Glutamatergic neuron (in vitro differentiated cells): ENCODE measurements at regions not wholly inside any gene's neighbourhood (a gene's known extent, or its start where the extent isn't known, plus 50 kb on each side); places are given as distances from the start of the nearest gene placed in this dataset.

Experiments used
- DNase-seq: peaks from one replicate; pipeline ENCODE4 v3.0.0; 2022
- H3K27ac Mint-ChIP-seq: one replicate; pipeline ENCODE4 v1.8.0; 2020; ENCODE audit warnings: mild to moderate bottlenecking, mixed read lengths, inconsistent platforms; ENCODE audit not compliant: unreplicated experiment
- H3K27me3 Mint-ChIP-seq: one replicate; pipeline ENCODE4 v1.8.0; 2020; ENCODE audit warnings: mild to moderate bottlenecking, moderate library complexity, mixed read lengths, inconsistent platforms; ENCODE audit not compliant: unreplicated experiment
- H3K36me3 Mint-ChIP-seq: one replicate; pipeline ENCODE4 v1.8.0; 2020; ENCODE audit warnings: mild to moderate bottlenecking, mixed read lengths, inconsistent platforms; ENCODE audit not compliant: unreplicated experiment
- H3K4me1 Mint-ChIP-seq: one replicate; pipeline ENCODE4 v1.8.0; 2020; ENCODE audit warnings: mild to moderate bottlenecking, low read depth, mixed read lengths, inconsistent platforms; ENCODE audit not compliant: unreplicated experiment
- H3K4me3 Mint-ChIP-seq: one replicate; pipeline ENCODE4 v1.8.0; 2020; ENCODE audit warnings: mild to moderate bottlenecking, mixed read lengths, inconsistent platforms; ENCODE audit not compliant: unreplicated experiment
- H3K9me3 Mint-ChIP-seq: one replicate; pipeline ENCODE4 v1.8.0; 2020; ENCODE audit warnings: mild to moderate bottlenecking, moderate library complexity, mixed read lengths, inconsistent platforms; ENCODE audit not compliant: unreplicated experiment
- CTCF ChIP-seq: fragments of 200-600 bp; sonication (generic); IDR thresholded peaks from one replicate; pipeline ENCODE4 v1.5.0; 2021; ENCODE audit not compliant: partially characterized antibody, unreplicated experiment

- no peak for TF ChIP-seq CTCF
- no peaks in the 10 kb centered on the region for H3K36me3 Mint-ChIP-seq
- peaks cover 1% of the 10 kb centered on the region for H3K9me3 Mint-ChIP-seq
- no peaks in the 10 kb centered on the region for H3K27me3 Mint-ChIP-seq
- no peak overlapping the region for H3K4me3 Mint-ChIP-seq
- H3K4me1 Mint-ChIP-seq, result peaks cover 3% of the 10 kb centered on the region
- H3K27ac Mint-ChIP-seq, result no peak overlapping the region
- no peak for DNase-seq
These were observed 392.1 kb downstream of the RAD51AP2 start for GRCh38 chr2:17125989-17126620.

- Mint-ChIP-seq H3K4me1 (peaks cover 3% of the 10 kb centered on the region), H3K9me3 (peaks cover 1% of the 10 kb centered on the region), H3K36me3 (no peaks in the 10 kb centered on the region), H3K4me3 (no peak overlapping the region), H3K27me3 (no peaks in the 10 kb centered on the region), H3K27ac (no peak overlapping the region)
- DNase-seq, result no peak
- no peak for TF ChIP-seq CTCF
These were observed 393.5 kb downstream of the RAD51AP2 start for GRCh38 chr2:17124575-17125318.

- TF ChIP-seq CTCF, result no peak
- Mint-ChIP-seq H3K36me3 (no peaks in the 10 kb centered on the region), H3K27ac (no peak overlapping the region), H3K9me3 (peaks cover 1% of the 10 kb centered on the region), H3K4me3 (no peak overlapping the region), H3K4me1 (peaks cover 3% of the 10 kb centered on the region), H3K27me3 (no peaks in the 10 kb centered on the region)
- no peak for DNase-seq
These were observed 395.2 kb downstream of the RAD51AP2 start for GRCh38 chr2:17122887-17123501.

GRCh38 chr2:17115466-17115865 is 402.8 kb downstream of the RAD51AP2 start:
- Mint-ChIP-seq H3K4me3 (no peak overlapping the region), H3K27ac (no peak overlapping the region), H3K4me1 (peaks cover 2% of the 10 kb centered on the region), H3K9me3 (no peaks in the 10 kb centered on the region), H3K36me3 (no peaks in the 10 kb centered on the region), H3K27me3 (no peaks in the 10 kb centered on the region)
- DNase-seq, result no peak
- TF ChIP-seq CTCF, result no peak

GRCh38 chr2:17115042-17115441 is 403.2 kb downstream of the RAD51AP2 start:
- TF ChIP-seq CTCF, result no peak
- DNase-seq, result no peak
- no peaks in the 10 kb centered on the region for H3K27me3 Mint-ChIP-seq
- no peak overlapping the region for H3K4me3 Mint-ChIP-seq
- peaks cover 2% of the 10 kb centered on the region for H3K4me1 Mint-ChIP-seq
- H3K9me3 Mint-ChIP-seq, result no peaks in the 10 kb centered on the region
- no peak overlapping the region for H3K27ac Mint-ChIP-seq
- no peaks in the 10 kb centered on the region for H3K36me3 Mint-ChIP-seq
